Activated effector memory CD4-positive, alpha-beta T cell treated with anti-CD3 and anti-CD28 coated beads, Interleukin-2, amount 50 U/mL, for 16 hours (primary cell): ENCODE measurements at regions not wholly inside any gene's neighbourhood (a gene's known extent, or its start where the extent isn't known, plus 50 kb on each side); places are given as distances from the start of the nearest gene placed in this dataset.

Experiments used
- DNase-seq: peaks from one replicate; pipeline ENCODE4 v3.0.0-alpha.2; 2020

DNA sequence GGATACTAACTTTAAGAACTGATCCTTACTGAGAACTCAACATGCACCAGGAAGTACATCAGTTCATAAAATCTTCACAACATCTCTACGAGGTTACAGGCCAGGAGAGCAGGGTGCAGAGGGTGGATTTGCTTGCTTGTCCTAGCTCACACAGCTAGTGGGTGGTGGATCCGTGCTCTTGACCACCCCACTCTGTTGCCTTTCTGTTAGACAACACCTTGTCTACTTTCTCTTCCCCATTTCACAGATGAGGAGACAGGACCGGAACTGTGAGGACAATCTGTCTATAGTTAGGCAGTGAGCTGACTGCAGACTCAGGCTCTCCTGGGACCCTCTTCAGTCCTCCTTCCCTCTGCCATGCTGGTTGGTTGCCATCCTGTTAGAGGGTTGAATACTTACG is 221.7 kb upstream of the TLE3 start:
- no peak for DNase-seq

DNA sequence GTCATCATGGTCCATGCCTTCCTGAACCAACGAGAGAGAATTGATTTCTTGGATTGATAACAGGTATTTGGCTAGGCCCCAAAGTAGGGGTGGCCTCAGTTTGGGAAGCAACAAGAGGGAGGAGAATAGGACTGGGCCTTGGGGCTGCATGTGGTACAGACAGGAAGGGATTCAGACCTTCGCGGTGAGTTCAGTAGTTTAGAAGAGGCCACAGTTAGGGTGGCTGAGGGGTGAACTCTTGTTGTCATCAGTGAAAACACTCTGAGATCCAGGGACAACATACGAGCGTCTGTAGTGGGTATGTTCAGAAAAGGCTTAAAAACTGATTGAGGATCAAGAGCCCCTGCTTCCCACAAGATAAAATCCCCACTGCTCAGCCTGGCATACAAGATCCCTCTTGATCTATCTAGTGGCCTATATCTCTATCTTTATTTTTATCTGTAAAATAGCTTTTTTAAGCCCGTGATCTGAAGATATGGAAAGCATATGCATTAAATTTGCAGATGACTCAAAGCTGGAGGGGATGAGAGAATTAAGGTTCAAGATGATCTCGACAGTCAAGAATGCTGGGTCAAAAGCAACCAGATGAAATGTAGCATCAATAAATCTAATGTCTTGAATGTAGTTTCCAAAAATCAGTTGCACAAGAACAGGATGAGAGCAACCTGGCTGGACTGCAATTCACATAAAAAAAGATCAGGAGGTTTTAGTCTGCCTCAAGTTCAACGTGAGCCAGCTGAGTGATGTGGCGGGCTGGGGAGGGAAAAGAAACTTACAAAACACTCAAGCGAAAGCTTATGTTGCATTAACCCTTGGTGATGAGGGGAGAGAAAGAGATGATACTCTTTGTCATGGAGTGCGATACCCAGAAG is 221.1 kb upstream of the TLE3 start:
- DNase-seq = no peak

GRCh38 chr15:70316059-70316600 is 218.4 kb upstream of the TLE3 start:
- no peak for DNase-seq

GRCh38 chr15:70315431-70315830 is 217.7 kb upstream of the TLE3 start:
- no peak for DNase-seq

DNA sequence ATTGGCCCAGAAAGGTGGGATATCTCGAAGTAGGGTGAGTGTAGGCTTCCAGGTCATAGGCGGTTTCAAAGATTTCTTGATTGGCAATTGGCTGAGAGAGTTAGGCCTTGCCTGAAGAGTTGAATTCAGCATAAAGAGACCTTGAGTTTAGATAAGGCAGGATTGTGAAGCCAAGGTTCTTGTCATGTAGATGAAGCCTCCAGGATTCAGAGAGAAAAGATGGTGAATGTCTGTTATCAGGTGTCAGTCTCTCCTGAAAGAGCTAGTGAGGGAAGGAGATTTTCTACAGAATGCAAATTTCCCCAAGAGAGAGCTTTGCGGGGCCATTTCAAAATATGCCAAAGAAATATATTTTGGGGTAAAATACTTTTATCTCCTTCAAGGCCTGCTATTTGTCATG is 217.0 kb upstream of the TLE3 start:
- no peak for DNase-seq

DNA sequence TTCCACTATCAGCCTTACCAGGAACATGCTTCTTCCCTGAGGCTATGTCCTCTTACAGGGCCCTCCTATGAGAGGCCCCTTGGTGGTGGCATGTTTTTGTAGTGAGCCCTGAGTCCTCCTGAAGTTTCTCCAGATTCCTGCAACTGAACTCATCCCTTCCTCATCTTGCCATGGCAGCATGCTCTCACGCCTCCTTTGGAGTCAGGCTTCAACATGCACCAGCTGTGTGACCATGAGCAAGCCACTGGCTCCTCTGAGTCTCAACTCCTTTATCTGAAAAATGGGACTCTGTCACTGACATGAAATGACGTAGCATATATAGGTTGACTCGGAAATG is 216.3 kb upstream of the TLE3 start:
- DNase-seq = no peak

DNA sequence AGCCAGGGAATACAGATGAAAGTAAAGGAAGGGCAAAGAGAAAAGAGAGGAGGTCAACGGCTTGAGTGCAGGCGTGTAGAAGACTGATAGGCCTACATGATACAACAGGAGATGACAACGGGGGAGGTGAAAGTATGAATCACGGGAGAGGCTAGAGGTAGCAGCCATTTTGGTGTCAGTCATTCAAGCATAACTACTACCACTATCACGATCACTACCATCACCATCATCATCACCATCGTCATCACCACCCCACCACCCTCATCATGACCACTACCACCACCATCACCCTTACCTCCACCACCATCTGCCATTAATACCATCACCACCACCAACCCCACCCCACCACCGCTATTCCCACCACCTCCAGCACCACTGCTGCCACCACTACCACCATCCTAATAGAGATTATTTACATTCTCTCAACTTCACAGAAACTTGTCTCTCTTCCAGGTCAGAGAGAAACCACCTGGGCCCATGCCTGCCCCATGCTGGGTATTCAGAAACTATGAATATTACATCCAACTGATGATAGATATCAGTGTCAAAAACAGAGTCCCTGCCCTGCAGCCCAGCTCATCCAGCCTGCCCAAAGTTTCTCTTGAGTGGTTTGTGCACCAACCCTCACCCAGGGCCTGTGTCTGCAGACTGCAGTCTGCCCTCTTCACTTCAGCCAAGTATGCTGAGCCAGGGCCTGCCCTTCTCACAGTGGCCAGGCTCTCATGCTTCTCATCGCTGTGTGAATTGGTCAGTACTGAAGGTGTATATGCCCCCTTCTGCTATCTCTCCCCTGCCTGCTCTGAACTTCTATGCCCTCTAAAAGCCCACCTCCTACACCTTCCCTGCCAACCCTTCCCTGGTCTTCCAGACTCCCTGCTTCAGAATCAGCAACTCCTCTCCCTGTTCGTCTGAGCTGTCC is 215.6 kb upstream of the TLE3 start:
- no peak for DNase-seq

GRCh38 chr15:70311821-70312220 is 214.1 kb upstream of the TLE3 start:
- no peak for DNase-seq

GRCh38 chr15:70309716-70310115 is 212.0 kb upstream of the TLE3 start:
- DNase-seq = no peak

GRCh38 chr15:70308735-70309434 is 211.2 kb upstream of the TLE3 start:
- no peak for DNase-seq

- DNase-seq = no peak
Measured at GRCh38 chr15:70308011-70308734, 210.5 kb upstream of the TLE3 start.

DNA sequence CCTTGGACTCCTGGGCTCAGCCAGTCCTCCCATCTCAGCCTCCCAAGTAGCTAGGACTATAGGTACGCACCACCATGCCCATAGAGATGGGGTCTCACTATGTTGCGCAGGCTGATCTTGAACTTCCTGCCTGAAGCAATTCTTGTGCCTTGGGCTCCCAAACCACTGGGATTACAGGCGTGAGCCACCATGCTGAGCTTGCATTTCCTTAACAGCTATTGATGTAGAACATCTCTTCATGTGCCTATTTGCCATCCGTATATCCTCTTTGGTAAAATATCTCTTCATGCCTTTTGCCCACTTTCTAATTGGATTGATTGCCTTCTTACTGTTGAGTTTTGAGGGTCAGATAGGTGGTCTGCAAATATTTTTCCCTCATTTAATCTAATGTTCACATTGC is 208.9 kb upstream of the TLE3 start:
- DNase-seq = no peak

DNA sequence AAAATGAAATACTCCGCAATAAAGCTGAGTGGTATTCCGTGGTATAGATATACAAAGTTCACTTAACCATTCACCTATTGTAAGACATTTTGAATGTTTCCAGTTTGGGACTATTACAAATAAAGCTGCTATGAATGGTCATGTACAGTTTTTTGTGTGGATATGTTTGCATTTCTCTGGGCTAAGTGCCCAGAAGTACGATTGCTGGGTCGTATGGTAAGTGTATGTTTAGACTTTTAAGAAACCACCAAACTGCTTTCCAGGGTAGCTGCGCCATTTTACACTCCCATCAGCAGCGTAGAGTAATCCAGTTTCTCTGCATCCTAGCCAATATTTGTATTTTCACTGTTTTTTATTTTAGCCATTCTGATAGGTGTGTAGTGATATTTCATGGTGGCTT is 208.4 kb upstream of the TLE3 start:
- DNase-seq = no peak

GRCh38 chr15:70303981-70304380 is 206.3 kb upstream of the TLE3 start:
- DNase-seq = no peak

GRCh38 chr15:70302360-70302759 is 204.6 kb upstream of the TLE3 start:
- DNase-seq = no peak

- no peak for DNase-seq
Measured at GRCh38 chr15:70301396-70301795, 203.7 kb upstream of the TLE3 start.

- DNase-seq = peak; percentile 87
Measured at GRCh38 chr15:70299931-70300869, 202.5 kb upstream of the TLE3 start.

DNA sequence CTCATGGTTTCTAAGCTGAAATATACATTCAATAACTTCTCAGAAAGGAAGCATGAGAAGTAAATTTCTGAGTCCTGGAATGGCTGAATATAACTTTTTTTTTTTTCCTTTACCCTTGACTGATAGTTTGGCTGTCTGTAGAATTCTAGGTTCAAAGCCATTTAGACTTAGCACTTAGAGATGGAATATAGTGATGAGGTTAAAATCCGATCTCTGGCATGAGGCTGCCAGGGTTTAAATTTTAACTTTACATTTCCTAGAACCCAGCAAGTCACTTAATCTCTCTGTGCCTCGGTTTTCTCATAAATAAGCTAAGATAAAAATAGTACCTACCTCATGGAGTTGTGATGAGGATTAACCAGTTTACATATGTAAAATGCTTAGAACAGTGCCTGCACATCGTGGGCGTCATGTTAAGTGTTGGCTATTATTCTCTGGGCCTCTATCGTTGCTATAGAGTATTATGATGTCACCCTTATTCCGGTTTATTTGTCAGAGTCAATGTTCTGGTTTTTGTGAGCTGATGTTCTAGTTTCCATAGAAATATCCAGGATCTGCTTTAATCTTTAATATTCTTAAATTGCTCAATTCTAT is 199.8 kb upstream of the TLE3 start:
- no peak for DNase-seq

DNA sequence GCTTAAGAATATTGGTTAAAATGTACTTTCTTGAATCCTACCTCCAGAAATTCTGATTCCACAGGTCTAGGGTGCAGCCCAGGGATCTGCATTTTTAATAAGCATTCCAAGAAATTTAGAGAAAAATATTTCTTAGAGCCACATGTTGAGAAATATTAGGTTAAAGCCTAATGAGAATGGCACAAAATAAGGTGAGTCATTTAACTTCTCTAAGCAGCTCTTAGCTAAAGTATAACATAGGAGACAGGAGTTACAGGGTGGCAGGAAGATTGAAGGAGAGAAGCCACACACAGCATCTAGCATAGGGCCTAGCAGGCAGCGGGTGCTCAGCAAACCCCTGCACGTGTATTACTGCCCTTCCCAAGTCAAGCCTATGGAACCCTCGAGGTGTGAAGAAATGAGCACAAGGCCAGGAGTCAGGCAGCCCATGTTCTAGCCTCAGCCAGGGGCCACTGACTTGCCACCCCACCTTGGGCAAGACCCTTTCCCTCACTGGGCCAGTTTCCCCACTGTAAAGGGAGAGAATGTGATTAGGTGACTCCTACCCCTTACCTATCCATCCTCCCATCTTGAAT is 197.1 kb upstream of the TLE3 start:
- no peak for DNase-seq
